ENCODE measurements at regions not wholly inside any gene's neighbourhood (a gene's known extent, or its start where the extent isn't known, plus 50 kb on each side); places are given as distances from the start of the nearest gene placed in this dataset.

DNA sequence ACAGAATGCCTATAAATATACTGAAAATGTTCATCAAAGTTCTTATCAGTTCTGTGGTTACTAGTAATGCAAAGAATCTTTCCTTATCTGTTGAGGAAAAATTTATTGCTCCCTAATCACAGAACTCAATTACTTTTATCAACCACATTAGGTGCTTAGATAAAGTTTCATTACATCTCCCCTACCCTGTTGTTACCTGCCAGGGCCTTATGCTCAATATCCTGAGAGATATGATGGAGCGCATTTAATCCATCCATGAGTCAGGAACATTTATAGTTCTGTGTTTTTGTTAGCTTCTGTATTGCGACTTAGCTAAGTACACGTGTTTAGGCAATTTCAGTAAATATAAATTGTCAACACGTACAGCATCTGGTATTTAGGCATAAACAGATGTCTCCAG, 164.3 kb upstream of the ST8SIA4 start:
- Histone ChIP-seq H2BK12ac (ENCODE audit: insufficient read length, low read depth, low read length) (no peak overlapping the region), H3K9me3 (ENCODE audit: control insufficient read depth, low read depth, low read length) (no peaks in the 10 kb centered on the region), H4K91ac (ENCODE audit: insufficient read length, low read depth, low read length) (no peak overlapping the region), H3K4ac (ENCODE audit: low read depth, low read length) (no peak overlapping the region), H3K27ac (ENCODE audit: insufficient read length, low read depth, low read length) (no peak overlapping the region), H2BK120ac (ENCODE audit: low read depth, low read length, poor library complexity, severe bottlenecking) (no peak overlapping the region), H2BK5ac (ENCODE audit: insufficient read length, low read length) (no peak overlapping the region), H3K23me2 (ENCODE audit: insufficient read length, low read depth, low read length, poor library complexity, severe bottlenecking) (no peaks in the 10 kb centered on the region), H2AK5ac (ENCODE audit: insufficient read length, low read length) (no peak overlapping the region), H3K14ac (ENCODE audit: insufficient read depth, low read length) (no peak overlapping the region), H3T11ph (ENCODE audit: low read length) (no peak overlapping the region), H3K18ac (ENCODE audit: insufficient read length, low read depth, low read length) (no peak overlapping the region), H3K4me1 (ENCODE audit: insufficient read depth, low read length) (no peaks in the 10 kb centered on the region), H2BK20ac (ENCODE audit: low read depth, low read length, poor library complexity, severe bottlenecking) (no peak overlapping the region), H3K9ac (ENCODE audit: extremely low read depth, insufficient read length, low read length) (no peak overlapping the region), H3K79me2 (ENCODE audit: insufficient read depth, low read length) (no peaks in the 10 kb centered on the region), H4K8ac (replicated peaks; ENCODE audit: insufficient read length, low read depth, low read length) (no peak overlapping the region), H4K20me1 (ENCODE audit: control insufficient read depth, insufficient read depth, insufficient read length) (no peaks in the 10 kb centered on the region), H4K5ac (ENCODE audit: insufficient read length, low read depth, low read length) (no peak overlapping the region), H3K23ac (ENCODE audit: insufficient read length, low read depth, low read length) (no peak overlapping the region), H3K27me3 (ENCODE audit: insufficient read depth, low read length) (no peaks in the 10 kb centered on the region), H3K4me2 (ENCODE audit: insufficient read depth, insufficient read length, low read length) (no peak overlapping the region), H2AFZ (ENCODE audit: low read length) (no peak overlapping the region), H3K56ac (ENCODE audit: insufficient read length, low read depth, low read length) (no peak overlapping the region), H3K79me1 (ENCODE audit: insufficient read depth, low read depth, low read length, poor library complexity, severe bottlenecking) (no peaks in the 10 kb centered on the region), H2BK15ac (ENCODE audit: low read depth, low read length) (no peak overlapping the region)
- TF ChIP-seq, protein P1, sequence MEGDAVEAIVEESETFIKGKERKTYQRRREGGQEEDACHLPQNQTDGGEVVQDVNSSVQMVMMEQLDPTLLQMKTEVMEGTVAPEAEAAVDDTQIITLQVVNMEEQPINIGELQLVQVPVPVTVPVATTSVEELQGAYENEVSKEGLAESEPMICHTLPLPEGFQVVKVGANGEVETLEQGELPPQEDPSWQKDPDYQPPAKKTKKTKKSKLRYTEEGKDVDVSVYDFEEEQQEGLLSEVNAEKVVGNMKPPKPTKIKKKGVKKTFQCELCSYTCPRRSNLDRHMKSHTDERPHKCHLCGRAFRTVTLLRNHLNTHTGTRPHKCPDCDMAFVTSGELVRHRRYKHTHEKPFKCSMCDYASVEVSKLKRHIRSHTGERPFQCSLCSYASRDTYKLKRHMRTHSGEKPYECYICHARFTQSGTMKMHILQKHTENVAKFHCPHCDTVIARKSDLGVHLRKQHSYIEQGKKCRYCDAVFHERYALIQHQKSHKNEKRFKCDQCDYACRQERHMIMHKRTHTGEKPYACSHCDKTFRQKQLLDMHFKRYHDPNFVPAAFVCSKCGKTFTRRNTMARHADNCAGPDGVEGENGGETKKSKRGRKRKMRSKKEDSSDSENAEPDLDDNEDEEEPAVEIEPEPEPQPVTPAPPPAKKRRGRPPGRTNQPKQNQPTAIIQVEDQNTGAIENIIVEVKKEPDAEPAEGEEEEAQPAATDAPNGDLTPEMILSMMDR (conservative IDR thresholded peaks at IDR 0.05), result no peak
- no CpG with 5 or more reads among the region's 4 CpGs for WGBS (ENCODE audit: extremely low coverage, insufficient read length, low lambda C conversion rate)
- Mint-ChIP-seq H3K27me3 (ENCODE audit: low read depth) (no peaks in the 10 kb centered on the region), H3K4me1 (no peaks in the 10 kb centered on the region), H3K4me3 (no peak overlapping the region), H3K36me3 (ENCODE audit: insufficient read depth in 1 of 3, low read depth in 3 of 3) (no peaks in the 10 kb centered on the region), H3K27ac (no peak overlapping the region; a peak in 1 of 7 replicates), H3K9me3 (peaks cover 0 to 2% of the 10 kb centered on the region in 2 experiments; a peak in 3 of 5 replicates)
- no peak for DNase-seq

All from H9 (cell line).